Activated CD4-positive, alpha-beta T cell treated with anti-CD3 and anti-CD28 coated beads for 48 hours (primary cell): ENCODE measurements at regions not wholly inside any gene's neighbourhood (a gene's known extent, or its start where the extent isn't known, plus 50 kb on each side); places are given as distances from the start of the nearest gene placed in this dataset.
A peak's percentile ranks its signal among the peaks of the same experiment; 100 is the strongest.

ENCODE experiments used
- DNase-seq: peaks from one replicate; pipeline ENCODE4 v3.0.0-alpha.2; 2020

- DNase-seq = no peak
Measured at GRCh38 chr9:105150991-105151685, 93.3 kb upstream of the SLC44A1 start.

- no peak for DNase-seq
Measured at GRCh38 chr9:105151686-105151995, 92.8 kb upstream of the SLC44A1 start.

- no peak for DNase-seq
Measured at GRCh38 chr9:105154723-105155191, 89.7 kb upstream of the SLC44A1 start.

DNA sequence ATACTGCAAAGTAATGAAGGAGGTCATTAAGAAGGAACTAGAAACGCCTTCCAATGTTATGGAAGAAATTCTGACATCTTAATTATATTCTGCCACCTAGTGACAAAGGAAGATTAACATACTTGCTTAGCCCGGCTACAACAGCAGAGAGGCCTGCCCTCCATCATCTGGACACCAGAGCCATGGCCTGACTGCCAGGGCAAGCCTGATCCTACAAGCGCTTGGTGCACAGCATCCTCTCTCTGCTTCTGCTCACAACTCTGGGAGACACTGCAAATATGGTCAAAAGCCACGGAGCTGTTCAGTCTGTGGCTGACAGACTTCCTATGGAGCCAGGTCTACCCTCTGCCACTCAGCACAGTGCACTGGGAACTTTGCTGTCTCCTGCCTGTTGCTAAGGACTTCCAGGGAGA lies 87.3 kb upstream of the SLC44A1 start:
- peak; percentile 19 for DNase-seq

- no peak for DNase-seq
Measured at GRCh38 chr9:105158020-105158419, 86.4 kb upstream of the SLC44A1 start.

GRCh38 chr9:105158898-105159297 lies 85.6 kb upstream of the SLC44A1 start:
- no peak for DNase-seq

DNA sequence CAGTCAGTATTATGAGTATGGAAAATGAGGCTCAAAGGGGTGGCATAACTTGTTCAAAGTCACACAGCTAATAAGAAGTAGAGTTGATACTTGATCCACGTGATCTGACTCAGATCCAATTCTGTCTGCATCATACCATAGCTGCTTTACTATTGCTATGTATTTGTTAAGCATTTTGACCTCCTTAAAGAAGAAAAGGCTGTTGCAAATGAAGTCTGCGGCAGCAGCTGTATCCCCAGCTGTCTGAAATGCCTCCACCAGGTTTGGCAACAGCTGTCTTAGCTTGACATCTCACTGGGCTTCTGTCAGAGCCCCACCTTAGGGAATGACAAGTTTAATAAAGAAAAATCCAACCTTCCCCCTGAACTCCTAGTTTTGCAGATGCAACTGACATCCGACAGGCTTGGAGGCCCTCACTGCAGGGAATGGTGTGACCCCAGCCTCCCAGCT lies 75.6 kb upstream of the SLC44A1 start:
- DNase-seq = no peak

DNA sequence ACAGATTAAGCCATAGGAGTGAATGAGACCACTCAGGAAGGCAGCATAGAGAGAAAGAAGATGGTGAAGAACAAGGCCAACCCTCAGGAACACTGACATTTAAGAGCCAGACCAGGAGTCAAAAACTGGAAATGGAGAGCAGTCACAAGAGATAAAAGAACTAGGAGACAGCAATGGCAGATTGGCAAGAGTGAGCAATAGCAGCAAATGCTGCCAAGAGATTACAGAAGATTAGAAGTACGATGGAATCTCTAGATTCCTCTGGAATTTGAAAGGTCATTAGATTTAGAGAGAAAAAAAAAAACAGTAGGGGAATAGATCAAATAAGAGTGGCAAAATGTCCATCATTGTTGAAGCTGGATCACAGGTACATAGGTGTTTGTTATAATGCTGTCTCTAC lies 73.4 kb upstream of the SLC44A1 start:
- no peak for DNase-seq

GRCh38 chr9:105171589-105171988 lies 72.9 kb upstream of the SLC44A1 start:
- DNase-seq = no peak

DNA sequence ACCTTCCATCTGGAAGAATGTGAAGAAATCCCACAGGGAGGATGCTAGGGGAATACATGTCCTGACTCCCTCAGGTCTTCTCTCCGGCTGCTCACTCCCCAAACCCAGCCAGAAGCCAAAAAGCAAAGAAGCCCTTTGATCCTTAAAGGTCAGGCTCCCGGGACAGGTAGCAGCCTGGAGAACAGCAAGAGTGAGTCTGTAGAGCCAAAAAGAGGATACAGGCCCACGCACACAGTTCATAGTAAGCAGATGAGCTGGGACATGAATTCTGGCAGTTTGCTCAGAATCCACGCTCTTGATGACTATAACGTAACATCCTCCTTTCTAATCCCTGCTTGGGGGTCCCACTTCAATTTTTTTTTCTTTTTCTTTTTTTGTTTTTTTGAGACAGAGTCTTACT lies 72.0 kb upstream of the SLC44A1 start:
- no peak for DNase-seq

DNA sequence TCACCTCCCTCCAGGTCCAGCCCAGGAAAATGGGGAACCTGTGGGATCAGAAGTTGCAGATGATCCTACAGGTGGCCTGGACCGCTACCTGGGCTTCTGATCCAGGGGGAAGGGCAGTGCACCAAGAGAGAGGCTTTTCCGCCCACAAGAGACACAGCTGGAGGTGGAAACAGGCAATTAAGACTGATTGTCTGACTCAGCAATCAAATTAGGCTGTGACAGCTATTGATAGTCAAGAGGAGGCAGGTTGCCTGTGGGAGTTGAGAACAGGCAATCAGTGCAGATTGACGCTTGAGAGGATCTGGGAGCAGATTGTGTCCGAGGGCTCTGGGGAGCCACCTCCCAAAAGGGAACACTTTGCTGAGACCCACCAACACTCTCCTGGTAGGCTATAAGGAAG lies 71.1 kb upstream of the SLC44A1 start:
- DNase-seq = no peak

DNA sequence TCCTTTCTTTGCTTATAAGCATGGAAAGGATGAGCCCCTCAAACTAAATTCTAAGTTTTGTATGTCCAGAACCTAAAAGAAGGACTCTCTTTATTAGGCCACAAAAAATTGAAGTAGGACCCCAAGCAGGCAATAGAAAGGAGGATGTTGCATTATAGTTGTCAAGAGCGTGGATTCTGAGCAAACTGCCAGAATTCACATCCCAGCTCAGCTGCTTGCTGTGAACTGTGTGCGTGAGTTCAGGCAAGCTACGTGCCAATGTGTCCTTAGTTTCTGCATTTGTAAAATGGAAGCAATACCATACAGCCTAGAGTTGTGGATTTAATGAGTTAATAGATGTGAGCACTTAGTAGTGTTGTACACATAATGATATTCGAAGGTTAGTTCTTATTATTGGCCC lies 70.6 kb upstream of the SLC44A1 start:
- DNase-seq = no peak

- no peak for DNase-seq
Measured at GRCh38 chr9:105176194-105176593, 68.3 kb upstream of the SLC44A1 start.

DNA sequence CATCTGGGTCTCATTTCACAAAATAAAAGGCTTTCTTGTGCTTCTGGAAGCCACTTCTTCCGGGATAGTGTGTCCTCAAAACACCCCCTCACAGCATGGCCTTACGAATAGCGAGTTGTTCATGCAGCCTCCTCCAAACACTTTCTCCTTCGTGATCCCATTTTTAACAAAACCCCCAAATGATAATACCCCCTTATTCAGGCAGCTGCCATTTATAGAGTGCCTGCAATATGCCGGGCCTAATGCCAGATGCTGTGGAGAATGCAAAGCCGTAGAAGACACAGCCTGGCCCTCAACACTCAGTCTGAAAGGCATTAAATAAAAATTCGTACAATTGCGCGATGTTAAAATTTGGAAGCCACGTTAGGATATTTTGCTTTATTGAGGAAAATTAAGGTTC lies 66.4 kb upstream of the SLC44A1 start:
- no peak for DNase-seq

GRCh38 chr9:105187781-105188180 lies 56.7 kb upstream of the SLC44A1 start:
- no peak for DNase-seq

GRCh38 chr9:105188746-105189145 lies 55.7 kb upstream of the SLC44A1 start:
- DNase-seq = no peak

GRCh38 chr9:105191508-105192121 lies 52.8 kb upstream of the SLC44A1 start:
- no peak for DNase-seq

DNA sequence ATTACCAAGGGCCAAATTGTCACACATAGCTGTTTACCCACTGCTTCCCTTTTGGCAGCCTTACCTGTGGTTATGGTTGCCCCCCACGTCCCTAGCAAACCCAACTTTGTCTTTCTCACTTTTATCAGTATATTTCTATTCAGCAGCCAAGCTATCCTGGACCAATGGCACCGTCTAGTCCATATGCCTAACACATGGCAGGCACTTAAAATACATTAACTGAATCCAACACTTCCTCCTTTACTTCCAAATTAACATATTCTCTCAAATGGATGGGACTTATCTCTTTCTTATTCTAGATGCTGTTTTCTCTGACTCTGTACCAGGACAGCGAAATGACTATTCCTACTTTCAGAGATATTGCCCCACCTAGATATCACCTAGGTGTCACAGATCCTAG lies 50.9 kb upstream of the SLC44A1 start:
- DNase-seq = no peak

DNA sequence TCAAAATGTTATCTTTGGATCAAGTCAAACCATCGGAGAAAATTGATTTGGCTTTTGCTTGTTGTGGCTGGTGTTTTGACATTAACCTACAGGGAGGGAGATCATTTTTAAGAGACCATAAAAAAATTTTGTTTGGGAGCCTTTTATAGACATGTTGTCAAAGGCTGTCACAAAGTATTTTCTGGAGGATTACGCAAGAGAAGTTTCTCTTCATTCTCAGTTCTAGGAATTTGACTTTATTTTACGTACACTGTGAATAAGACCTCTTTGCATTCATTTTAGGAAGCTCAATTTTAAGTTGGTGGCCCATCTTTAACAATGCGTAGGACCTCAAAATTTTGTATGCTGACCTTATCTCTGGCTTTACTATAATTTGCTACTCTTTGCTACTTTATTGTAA lies 50.2 kb upstream of the SLC44A1 start:
- no peak for DNase-seq
